K562 (cell line): ENCODE measurements at regions not wholly inside any gene's neighbourhood (a gene's known extent, or its start where the extent isn't known, plus 50 kb on each side); places are given as distances from the start of the nearest gene placed in this dataset.

Source experiments
- BCL6 ChIP-seq: fragments of 250-450 bp; sonication (Bioruptor Pico); IDR thresholded peaks from 2 replicates; pipeline ENCODE4 v1.4.0; 2020
- CREM ChIP-seq: IDR thresholded peaks from 2 replicates; pipeline ENCODE4 v1.6.1; 2014; ENCODE audit warnings: antibody characterized with exemption, low read depth
- CTCF ChIP-seq, 3 experiments: IDR thresholded peaks in 2 of 3; conservative IDR thresholded peaks in 1 of 3; 2 replicates each; pipeline ENCODE4 v1.5.1; 2011 to 2012; ENCODE audit warnings: low read length in 3 of 3, mild to moderate bottlenecking in 3 of 3, control low read depth in 2 of 3, improper control_type of control experiment in 1 of 3, inconsistent platforms in 1 of 3, low read depth in 1 of 3, mixed read lengths in 1 of 3, moderate library complexity in 1 of 3; ENCODE audit not compliant: insufficient read depth in 2 of 3
- E2F4 ChIP-seq: sonication (generic); formaldehyde crosslinking; IDR thresholded peaks from 2 replicates; pipeline ENCODE4 v1.8.0; 2022; ENCODE audit warnings: mild to moderate bottlenecking, low read depth, missing genetic modification reagents
- EP300 ChIP-seq: IDR thresholded peaks from 2 replicates; pipeline ENCODE4 v1.6.1; 2012; ENCODE audit warnings: low read length, improper control_type of control experiment
- FOXJ2 ChIP-seq: fragments of 200-800 bp; sonication (Bioruptor generic); IDR thresholded peaks from 2 replicates; pipeline ENCODE4 v1.6.1; 2016; ENCODE audit warnings: missing genetic modification characterization, missing compliant biosample characterization

GRCh38 chr12:89960607-89961394 lies 252.2 kb upstream of the ATP2B1 start:
- TF ChIP-seq CTCF (IDR thresholded peaks at IDR 0.05 in 2 of 3, conservative IDR thresholded peaks at IDR 0.05 in 1 of 3; ENCODE audit: insufficient read depth in 2 of 3, low read depth in 1 of 3, low read length in 3 of 3), result no peak
- no peak for TF ChIP-seq CREM
- no peak for TF ChIP-seq EP300
- no peak for TF ChIP-seq E2F4 (CRISPR knock-in tag)
- TF ChIP-seq FOXJ2, result no peak
- TF ChIP-seq BCL6 (CRISPR knock-in tag), result no peak
